GM23338 (cell line): ENCODE measurements at regions not wholly inside any gene's neighbourhood (a gene's known extent, or its start where the extent isn't known, plus 50 kb on each side); places are given as distances from the start of the nearest gene placed in this dataset.

Experiments
- ATAC-seq: fragments of 200-7000 bp; cut with Tn5 transposase; 3 replicates; pipeline ENCODE4 v1.9.1; 2020
- DNase-seq: peaks from one replicate; pipeline ENCODE4 v3.0.0-alpha.2; 2015; ENCODE audit warnings: low spot score
- H2AFZ ChIP-seq: fragments of 200-600 bp; sonication (generic); 2 replicates; pipeline ENCODE4 v1.8.0; 2016; ENCODE audit warnings: antibody characterized with exemption, mild to moderate bottlenecking, moderate library complexity
- H3F3A ChIP-seq: fragments of 200-600 bp; sonication (generic); replicated peaks from 2 replicates; pipeline ENCODE4 v1.8.0; 2017; ENCODE audit warnings: antibody characterized with exemption, mixed run types, low read depth
- H3K27ac ChIP-seq: fragments of 200-600 bp; sonication (generic); 2 replicates; pipeline ENCODE4 v1.6.1; 2016; ENCODE audit warnings: low read depth
- H3K27me3 ChIP-seq: fragments of 200-600 bp; sonication (generic); 2 replicates; pipeline ENCODE4 v1.8.0; 2016; ENCODE audit warnings: mild to moderate bottlenecking, mixed run types, moderate library complexity; ENCODE audit not compliant: insufficient read depth
- H3K36me3 ChIP-seq: fragments of 200-600 bp; sonication (generic); 2 replicates; pipeline ENCODE4 v1.8.0; 2016; ENCODE audit warnings: mild to moderate bottlenecking; ENCODE audit not compliant: insufficient read depth
- H3K4me1 ChIP-seq: fragments of 200-600 bp; sonication (generic); 2 replicates; pipeline ENCODE4 v1.8.0; 2016; ENCODE audit warnings: mild to moderate bottlenecking, moderate library complexity; ENCODE audit not compliant: insufficient read depth
- H3K4me2 ChIP-seq: fragments of 200-600 bp; sonication (generic); 2 replicates; pipeline ENCODE4 v1.7.1; 2017; ENCODE audit warnings: mixed run types
- H3K4me3 ChIP-seq: fragments of 200-600 bp; sonication (generic); 2 replicates; pipeline ENCODE4 v1.6.1; 2016; ENCODE audit warnings: mixed run types
- H3K79me2 ChIP-seq: fragments of 200-600 bp; sonication (generic); replicated peaks from 2 replicates; pipeline ENCODE4 v1.8.0; 2017; ENCODE audit warnings: mild to moderate bottlenecking; ENCODE audit not compliant: insufficient read depth
- H3K9me2 ChIP-seq: fragments of 200-600 bp; sonication (generic); 2 replicates; pipeline ENCODE4 v1.8.0; 2017; ENCODE audit not compliant: insufficient read depth
- H4K20me1 ChIP-seq: fragments of 200-600 bp; sonication (generic); replicated peaks from 2 replicates; pipeline ENCODE4 v1.8.0; 2017; ENCODE audit warnings: mild to moderate bottlenecking; ENCODE audit not compliant: insufficient read depth
- H3K27ac Mint-ChIP-seq: 2 replicates; pipeline ENCODE4 v1.8.0; 2020; ENCODE audit warnings: inconsistent platforms, mild to moderate bottlenecking, moderate library complexity, mixed read lengths
- H3K27me3 Mint-ChIP-seq: 3 replicates; pipeline ENCODE4 v1.8.0; 2022; ENCODE audit warnings: low read depth, mild to moderate bottlenecking, moderate library complexity, mixed read lengths, inconsistent platforms; ENCODE audit not compliant: insufficient read depth, poor library complexity
- H3K36me3 Mint-ChIP-seq: 3 replicates; pipeline ENCODE4 v1.8.0; 2021; ENCODE audit warnings: low read depth, mild to moderate bottlenecking, inconsistent platforms, moderate library complexity, mixed read lengths
- H3K4me1 Mint-ChIP-seq: 3 replicates; pipeline ENCODE4 v1.8.0; 2020; ENCODE audit warnings: mild to moderate bottlenecking, inconsistent platforms, mixed read lengths
- H3K4me3 Mint-ChIP-seq: 3 replicates; pipeline ENCODE4 v1.8.0; 2021; ENCODE audit warnings: moderate library complexity, mild to moderate bottlenecking, inconsistent platforms, mixed read lengths
- H3K9me3 Mint-ChIP-seq: 3 replicates; pipeline ENCODE4 v1.8.0; 2020; ENCODE audit warnings: moderate library complexity, mild to moderate bottlenecking, inconsistent platforms, mixed read lengths
- CREB1 ChIP-seq: fragments of 250-450 bp; sonication (Bioruptor Pico); IDR thresholded peaks from 2 replicates; pipeline ENCODE4 v1.5.0; 2020; ENCODE audit warnings: low read depth, mild to moderate bottlenecking, moderate library complexity
- EZH2 ChIP-seq: fragments of 200-600 bp; sonication (generic); IDR thresholded peaks from one replicate; pipeline ENCODE4 v1.8.0; 2017; ENCODE audit warnings: antibody characterized with exemption, mild to moderate bottlenecking, low read depth; ENCODE audit not compliant: unreplicated experiment
- EZH2phosphoT487 ChIP-seq: fragments of 200-600 bp; sonication (generic); IDR thresholded peaks from one replicate; pipeline ENCODE4 v1.8.1; 2018; ENCODE audit warnings: antibody characterized with exemption; ENCODE audit not compliant: unreplicated experiment
- JUNB ChIP-seq: IDR thresholded peaks from one replicate; pipeline ENCODE4 v1.6.1; 2016; ENCODE audit warnings: antibody characterized with exemption; ENCODE audit not compliant: unreplicated experiment
- NANOG ChIP-seq: IDR thresholded peaks from 2 replicates; pipeline ENCODE4 v1.6.1; 2016; ENCODE audit warnings: antibody characterized with exemption, borderline replicate concordance
- POLR2AphosphoS5 ChIP-seq: IDR thresholded peaks from 2 replicates; pipeline ENCODE4 v1.6.1; 2016; ENCODE audit warnings: antibody characterized with exemption, low read depth
- STAT1 ChIP-seq: IDR thresholded peaks from one replicate; pipeline ENCODE4 v1.6.1; 2016; ENCODE audit warnings: antibody characterized with exemption; ENCODE audit not compliant: unreplicated experiment
- ZNF114 ChIP-seq: fragments of 250-450 bp; sonication (Bioruptor Pico); IDR thresholded peaks from 2 replicates; pipeline ENCODE4 v1.5.0; 2020; ENCODE audit warnings: mild to moderate bottlenecking, moderate library complexity
- ZNF331 ChIP-seq: fragments of 250-450 bp; sonication (Bioruptor Pico); IDR thresholded peaks from 2 replicates; pipeline ENCODE4 v1.5.0; 2020; ENCODE audit warnings: low read depth, mild to moderate bottlenecking, moderate library complexity
- TF ChIP-seq, protein P1 (sequence below): fragments of 250-450 bp; sonication (Bioruptor Pico); IDR thresholded peaks from 2 replicates; pipeline ENCODE4 v1.5.0; 2020; ENCODE audit warnings: mild to moderate bottlenecking, moderate library complexity
- TF ChIP-seq, protein P2 (sequence below), 2 experiments: fragments of 200-600 bp in 1 of 2; sonication (generic) in 1 of 2; conservative IDR thresholded peaks; 2 replicates each; pipeline versions ENCODE4 v1.5.1 to v1.6.1; 2016 to 2017; ENCODE audit warnings: antibody characterized with exemption in 2 of 2, low read depth in 2 of 2, mild to moderate bottlenecking in 2 of 2, moderate library complexity in 1 of 2
- TF ChIP-seq, protein P3 (sequence below): IDR thresholded peaks from one replicate; pipeline ENCODE4 v1.6.1; 2018; ENCODE audit warnings: antibody characterized with exemption; ENCODE audit not compliant: unreplicated experiment
- TF ChIP-seq, protein P4 (sequence below): IDR thresholded peaks from 2 replicates; pipeline ENCODE4 v1.6.1; 2016; ENCODE audit warnings: antibody characterized with exemption

DNA sequence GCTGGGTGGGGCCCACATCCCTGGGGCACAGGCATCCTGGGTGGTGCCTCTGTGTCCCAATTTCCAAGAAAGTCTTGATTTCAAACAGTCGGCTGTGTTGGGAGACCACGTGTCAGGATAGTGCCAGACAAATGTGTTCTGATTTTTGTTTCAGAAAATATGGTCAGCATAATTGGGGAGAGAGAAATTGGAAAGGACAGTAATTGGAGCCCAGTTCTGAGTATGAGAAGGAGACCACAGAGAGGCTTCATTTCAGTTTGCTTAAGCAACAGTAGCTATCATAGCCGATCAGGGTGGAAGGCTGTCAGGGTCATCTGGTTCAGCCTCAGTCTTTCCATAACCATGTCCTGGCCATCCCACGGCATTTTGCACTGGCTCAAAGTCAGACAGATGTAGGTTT, 220.7 kb downstream of the CDC5L start:
- ATAC-seq = no peak

More for the DNA sequence above, 220.7 kb downstream of the CDC5L start:
- Mint-ChIP-seq H3K4me3 (no peak overlapping the region), H3K9me3 (no peaks in the 10 kb centered on the region; the same call in 2 of the 3 replicates), H3K27ac (no peak overlapping the region), H3K36me3 (no peaks in the 10 kb centered on the region), H3K27me3 (no peaks in the 10 kb centered on the region), H3K4me1 (no peaks in the 10 kb centered on the region)
- H4K20me1 ChIP-seq = no peaks in the 10 kb centered on the region
- no peak overlapping the region for H3K4me3 ChIP-seq
- H3K4me2 ChIP-seq = no peak overlapping the region
- no peaks in the 10 kb centered on the region for H3K79me2 ChIP-seq
- DNase-seq = no peak
- no peaks in the 10 kb centered on the region for H3F3A ChIP-seq
- no peaks in the 10 kb centered on the region for H3K4me1 ChIP-seq
- H3K27ac ChIP-seq = no peak overlapping the region
- no peaks in the 10 kb centered on the region for H3K36me3 ChIP-seq
- TF ChIP-seq, protein P1, sequence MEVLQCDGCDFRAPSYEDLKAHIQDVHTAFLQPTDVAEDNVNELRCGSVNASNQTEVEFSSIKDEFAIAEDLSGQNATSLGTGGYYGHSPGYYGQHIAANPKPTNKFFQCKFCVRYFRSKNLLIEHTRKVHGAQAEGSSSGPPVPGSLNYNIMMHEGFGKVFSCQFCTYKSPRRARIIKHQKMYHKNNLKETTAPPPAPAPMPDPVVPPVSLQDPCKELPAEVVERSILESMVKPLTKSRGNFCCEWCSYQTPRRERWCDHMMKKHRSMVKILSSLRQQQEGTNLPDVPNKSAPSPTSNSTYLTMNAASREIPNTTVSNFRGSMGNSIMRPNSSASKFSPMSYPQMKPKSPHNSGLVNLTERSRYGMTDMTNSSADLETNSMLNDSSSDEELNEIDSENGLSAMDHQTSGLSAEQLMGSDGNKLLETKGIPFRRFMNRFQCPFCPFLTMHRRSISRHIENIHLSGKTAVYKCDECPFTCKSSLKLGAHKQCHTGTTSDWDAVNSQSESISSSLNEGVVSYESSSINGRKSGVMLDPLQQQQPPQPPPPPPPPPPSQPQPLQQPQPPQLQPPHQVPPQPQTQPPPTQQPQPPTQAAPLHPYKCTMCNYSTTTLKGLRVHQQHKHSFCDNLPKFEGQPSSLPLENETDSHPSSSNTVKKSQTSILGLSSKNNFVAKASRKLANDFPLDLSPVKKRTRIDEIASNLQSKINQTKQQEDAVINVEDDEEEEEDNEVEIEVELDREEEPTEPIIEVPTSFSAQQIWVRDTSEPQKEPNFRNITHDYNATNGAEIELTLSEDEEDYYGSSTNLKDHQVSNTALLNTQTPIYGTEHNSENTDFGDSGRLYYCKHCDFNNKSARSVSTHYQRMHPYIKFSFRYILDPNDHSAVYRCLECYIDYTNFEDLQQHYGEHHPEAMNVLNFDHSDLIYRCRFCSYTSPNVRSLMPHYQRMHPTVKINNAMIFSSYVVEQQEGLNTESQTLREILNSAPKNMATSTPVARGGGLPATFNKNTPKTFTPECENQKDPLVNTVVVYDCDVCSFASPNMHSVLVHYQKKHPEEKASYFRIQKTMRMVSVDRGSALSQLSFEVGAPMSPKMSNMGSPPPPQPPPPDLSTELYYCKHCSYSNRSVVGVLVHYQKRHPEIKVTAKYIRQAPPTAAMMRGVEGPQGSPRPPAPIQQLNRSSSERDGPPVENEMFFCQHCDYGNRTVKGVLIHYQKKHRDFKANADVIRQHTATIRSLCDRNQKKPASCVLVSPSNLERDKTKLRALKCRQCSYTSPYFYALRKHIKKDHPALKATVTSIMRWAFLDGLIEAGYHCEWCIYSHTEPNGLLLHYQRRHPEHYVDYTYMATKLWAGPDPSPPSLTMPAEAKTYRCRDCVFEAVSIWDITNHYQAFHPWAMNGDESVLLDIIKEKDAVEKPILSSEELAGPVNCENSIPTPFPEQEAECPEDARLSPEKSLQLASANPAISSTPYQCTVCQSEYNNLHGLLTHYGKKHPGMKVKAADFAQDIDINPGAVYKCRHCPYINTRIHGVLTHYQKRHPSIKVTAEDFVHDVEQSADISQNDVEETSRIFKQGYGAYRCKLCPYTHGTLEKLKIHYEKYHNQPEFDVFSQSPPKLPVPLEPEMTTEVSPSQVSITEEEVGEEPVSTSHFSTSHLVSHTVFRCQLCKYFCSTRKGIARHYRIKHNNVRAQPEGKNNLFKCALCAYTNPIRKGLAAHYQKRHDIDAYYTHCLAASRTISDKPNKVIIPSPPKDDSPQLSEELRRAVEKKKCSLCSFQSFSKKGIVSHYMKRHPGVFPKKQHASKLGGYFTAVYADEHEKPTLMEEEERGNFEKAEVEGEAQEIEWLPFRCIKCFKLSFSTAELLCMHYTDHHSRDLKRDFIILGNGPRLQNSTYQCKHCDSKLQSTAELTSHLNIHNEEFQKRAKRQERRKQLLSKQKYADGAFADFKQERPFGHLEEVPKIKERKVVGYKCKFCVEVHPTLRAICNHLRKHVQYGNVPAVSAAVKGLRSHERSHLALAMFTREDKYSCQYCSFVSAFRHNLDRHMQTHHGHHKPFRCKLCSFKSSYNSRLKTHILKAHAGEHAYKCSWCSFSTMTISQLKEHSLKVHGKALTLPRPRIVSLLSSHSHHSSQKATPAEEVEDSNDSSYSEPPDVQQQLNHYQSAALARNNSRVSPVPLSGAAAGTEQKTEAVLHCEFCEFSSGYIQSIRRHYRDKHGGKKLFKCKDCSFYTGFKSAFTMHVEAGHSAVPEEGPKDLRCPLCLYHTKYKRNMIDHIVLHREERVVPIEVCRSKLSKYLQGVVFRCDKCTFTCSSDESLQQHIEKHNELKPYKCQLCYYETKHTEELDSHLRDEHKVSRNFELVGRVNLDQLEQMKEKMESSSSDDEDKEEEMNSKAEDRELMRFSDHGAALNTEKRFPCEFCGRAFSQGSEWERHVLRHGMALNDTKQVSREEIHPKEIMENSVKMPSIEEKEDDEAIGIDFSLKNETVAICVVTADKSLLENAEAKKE (CRISPR knock-in tag) = no peak
- TF ChIP-seq, protein P2, sequence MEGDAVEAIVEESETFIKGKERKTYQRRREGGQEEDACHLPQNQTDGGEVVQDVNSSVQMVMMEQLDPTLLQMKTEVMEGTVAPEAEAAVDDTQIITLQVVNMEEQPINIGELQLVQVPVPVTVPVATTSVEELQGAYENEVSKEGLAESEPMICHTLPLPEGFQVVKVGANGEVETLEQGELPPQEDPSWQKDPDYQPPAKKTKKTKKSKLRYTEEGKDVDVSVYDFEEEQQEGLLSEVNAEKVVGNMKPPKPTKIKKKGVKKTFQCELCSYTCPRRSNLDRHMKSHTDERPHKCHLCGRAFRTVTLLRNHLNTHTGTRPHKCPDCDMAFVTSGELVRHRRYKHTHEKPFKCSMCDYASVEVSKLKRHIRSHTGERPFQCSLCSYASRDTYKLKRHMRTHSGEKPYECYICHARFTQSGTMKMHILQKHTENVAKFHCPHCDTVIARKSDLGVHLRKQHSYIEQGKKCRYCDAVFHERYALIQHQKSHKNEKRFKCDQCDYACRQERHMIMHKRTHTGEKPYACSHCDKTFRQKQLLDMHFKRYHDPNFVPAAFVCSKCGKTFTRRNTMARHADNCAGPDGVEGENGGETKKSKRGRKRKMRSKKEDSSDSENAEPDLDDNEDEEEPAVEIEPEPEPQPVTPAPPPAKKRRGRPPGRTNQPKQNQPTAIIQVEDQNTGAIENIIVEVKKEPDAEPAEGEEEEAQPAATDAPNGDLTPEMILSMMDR (conservative IDR thresholded peaks at IDR 0.05; ENCODE audit: low read depth in 2 of 2) = no peak
- TF ChIP-seq ZNF114 (CRISPR knock-in tag) (no peak), ZNF331 (no peak), EZH2phosphoT487 (no peak), NANOG (no peak), JUNB (no peak), EZH2 (no peak), STAT1 (no peak), POLR2AphosphoS5 (no peak), CREB1 (CRISPR knock-in tag) (no peak)
- TF ChIP-seq, protein P3, sequence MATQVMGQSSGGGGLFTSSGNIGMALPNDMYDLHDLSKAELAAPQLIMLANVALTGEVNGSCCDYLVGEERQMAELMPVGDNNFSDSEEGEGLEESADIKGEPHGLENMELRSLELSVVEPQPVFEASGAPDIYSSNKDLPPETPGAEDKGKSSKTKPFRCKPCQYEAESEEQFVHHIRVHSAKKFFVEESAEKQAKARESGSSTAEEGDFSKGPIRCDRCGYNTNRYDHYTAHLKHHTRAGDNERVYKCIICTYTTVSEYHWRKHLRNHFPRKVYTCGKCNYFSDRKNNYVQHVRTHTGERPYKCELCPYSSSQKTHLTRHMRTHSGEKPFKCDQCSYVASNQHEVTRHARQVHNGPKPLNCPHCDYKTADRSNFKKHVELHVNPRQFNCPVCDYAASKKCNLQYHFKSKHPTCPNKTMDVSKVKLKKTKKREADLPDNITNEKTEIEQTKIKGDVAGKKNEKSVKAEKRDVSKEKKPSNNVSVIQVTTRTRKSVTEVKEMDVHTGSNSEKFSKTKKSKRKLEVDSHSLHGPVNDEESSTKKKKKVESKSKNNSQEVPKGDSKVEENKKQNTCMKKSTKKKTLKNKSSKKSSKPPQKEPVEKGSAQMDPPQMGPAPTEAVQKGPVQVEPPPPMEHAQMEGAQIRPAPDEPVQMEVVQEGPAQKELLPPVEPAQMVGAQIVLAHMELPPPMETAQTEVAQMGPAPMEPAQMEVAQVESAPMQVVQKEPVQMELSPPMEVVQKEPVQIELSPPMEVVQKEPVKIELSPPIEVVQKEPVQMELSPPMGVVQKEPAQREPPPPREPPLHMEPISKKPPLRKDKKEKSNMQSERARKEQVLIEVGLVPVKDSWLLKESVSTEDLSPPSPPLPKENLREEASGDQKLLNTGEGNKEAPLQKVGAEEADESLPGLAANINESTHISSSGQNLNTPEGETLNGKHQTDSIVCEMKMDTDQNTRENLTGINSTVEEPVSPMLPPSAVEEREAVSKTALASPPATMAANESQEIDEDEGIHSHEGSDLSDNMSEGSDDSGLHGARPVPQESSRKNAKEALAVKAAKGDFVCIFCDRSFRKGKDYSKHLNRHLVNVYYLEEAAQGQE = no peak
- TF ChIP-seq, protein P4, sequence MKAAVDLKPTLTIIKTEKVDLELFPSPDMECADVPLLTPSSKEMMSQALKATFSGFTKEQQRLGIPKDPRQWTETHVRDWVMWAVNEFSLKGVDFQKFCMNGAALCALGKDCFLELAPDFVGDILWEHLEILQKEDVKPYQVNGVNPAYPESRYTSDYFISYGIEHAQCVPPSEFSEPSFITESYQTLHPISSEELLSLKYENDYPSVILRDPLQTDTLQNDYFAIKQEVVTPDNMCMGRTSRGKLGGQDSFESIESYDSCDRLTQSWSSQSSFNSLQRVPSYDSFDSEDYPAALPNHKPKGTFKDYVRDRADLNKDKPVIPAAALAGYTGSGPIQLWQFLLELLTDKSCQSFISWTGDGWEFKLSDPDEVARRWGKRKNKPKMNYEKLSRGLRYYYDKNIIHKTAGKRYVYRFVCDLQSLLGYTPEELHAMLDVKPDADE = no peak
- no peak overlapping the region for H2AFZ ChIP-seq
- H3K9me2 ChIP-seq = peaks cover 12% of the 10 kb centered on the region
- H3K27me3 ChIP-seq = no peaks in the 10 kb centered on the region
